DND-41 (cell line): ENCODE measurements at regions not wholly inside any gene's neighbourhood (a gene's known extent, or its start where the extent isn't known, plus 50 kb on each side); places are given as distances from the start of the nearest gene placed in this dataset.

ENCODE experiments used
- EZH2 ChIP-seq: IDR thresholded peaks from 3 replicates; pipeline ENCODE4 v1.6.1; 2012; ENCODE audit warnings: borderline replicate concordance, low read depth, mild to moderate bottlenecking, moderate library complexity, low read length, inconsistent platforms; ENCODE audit not compliant: severe bottlenecking
- TF ChIP-seq, protein P1 (sequence below): IDR thresholded peaks from 2 replicates; pipeline ENCODE4 v1.5.1; 2012; ENCODE audit warnings: borderline replicate concordance, low read length, moderate library complexity, mild to moderate bottlenecking; ENCODE audit not compliant: poor library complexity, severe bottlenecking; ENCODE audit errors: extremely low read depth

DNA sequence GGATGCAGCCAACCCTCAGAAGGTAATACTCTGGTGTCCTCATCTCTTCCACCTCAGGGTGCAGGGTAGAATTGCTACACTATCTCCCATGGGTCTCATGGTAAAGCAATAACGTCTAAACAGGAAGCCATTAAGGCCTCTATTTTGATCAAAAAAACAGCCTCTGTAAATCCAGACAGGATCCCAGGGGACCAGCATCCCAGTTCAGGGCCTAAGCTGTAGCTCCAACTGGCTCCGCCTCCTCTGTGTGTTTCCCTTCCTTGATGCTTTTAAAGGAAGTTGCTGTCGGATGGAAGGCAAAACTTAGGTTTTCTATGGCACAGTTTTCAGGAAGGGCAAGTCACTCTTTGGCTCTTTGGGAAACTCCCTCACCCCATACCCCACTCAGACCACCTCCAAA, 222.0 kb downstream of the MAFB start:
- TF ChIP-seq, protein P1, sequence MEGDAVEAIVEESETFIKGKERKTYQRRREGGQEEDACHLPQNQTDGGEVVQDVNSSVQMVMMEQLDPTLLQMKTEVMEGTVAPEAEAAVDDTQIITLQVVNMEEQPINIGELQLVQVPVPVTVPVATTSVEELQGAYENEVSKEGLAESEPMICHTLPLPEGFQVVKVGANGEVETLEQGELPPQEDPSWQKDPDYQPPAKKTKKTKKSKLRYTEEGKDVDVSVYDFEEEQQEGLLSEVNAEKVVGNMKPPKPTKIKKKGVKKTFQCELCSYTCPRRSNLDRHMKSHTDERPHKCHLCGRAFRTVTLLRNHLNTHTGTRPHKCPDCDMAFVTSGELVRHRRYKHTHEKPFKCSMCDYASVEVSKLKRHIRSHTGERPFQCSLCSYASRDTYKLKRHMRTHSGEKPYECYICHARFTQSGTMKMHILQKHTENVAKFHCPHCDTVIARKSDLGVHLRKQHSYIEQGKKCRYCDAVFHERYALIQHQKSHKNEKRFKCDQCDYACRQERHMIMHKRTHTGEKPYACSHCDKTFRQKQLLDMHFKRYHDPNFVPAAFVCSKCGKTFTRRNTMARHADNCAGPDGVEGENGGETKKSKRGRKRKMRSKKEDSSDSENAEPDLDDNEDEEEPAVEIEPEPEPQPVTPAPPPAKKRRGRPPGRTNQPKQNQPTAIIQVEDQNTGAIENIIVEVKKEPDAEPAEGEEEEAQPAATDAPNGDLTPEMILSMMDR: no peak
- no peak for TF ChIP-seq EZH2
